ENCODE measurements at regions not wholly inside any gene's neighbourhood (a gene's known extent, or its start where the extent isn't known, plus 50 kb on each side); places are given as distances from the start of the nearest gene placed in this dataset.
"Not testable (repeated sequence)": the region's sequence is repeated elsewhere in the genome, so short reads cannot be mapped to it uniquely, and the experiment has no call there.

DNA sequence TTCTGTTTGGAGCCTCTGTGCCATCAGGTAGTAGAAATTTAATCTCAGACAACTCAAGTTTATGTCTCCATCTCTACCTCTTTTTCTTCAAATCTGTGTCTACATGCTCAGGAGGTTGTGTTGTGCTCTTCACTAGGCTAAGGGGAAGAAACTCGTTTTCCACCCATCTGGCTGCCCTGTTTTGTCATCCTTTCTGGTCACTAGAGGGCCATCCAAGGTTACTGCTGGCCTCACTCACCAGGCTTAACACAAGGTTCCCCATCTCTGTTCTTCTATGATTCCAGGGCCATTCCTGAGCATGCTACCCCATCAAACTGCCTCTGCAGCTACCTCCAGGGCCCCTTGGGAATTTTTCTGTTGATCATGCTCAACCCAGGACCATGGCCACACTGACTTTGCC lies 213.3 kb upstream of the FBXL7 start:
- in situ Hi-C loops (cut with HindIII; ENCODE audit: low pct_unique_long_range_greater_than_20kb, low sequenced_read_pairs), result no loop called here
- DNase-seq (ENCODE audit: low read depth), result no peak

DNA sequence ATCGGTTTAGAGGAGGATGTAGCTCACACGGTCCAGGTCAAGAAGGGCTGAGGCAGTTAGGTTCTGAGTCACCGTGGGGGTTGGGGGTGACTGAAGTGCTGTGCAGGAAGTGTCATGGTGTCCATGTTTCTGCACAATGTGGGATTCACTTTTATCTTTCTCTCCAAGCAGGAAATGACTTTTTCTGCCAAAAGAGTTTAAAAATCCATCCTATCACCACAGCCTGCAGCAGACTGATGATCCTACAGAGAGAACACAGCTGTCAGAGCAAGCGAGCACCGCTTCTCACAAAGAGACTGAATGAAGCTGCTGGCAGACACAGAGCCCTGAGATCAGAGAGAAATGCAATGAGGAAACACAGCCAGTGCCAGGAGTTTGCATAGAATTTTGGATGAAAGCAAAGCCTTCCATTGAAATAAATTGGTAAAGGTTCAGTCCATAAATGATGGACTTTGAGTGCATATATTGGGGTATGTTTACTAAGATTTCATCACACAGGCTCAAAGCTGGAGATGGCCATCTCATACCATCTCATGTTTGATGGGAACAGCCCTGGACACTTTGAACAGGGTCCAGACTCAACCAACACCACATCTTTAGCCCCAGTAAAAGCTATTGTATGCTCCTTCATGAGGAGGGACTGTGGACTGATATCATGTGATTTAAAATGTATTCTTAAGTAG lies 213.9 kb upstream of the FBXL7 start:
- in situ Hi-C loops (cut with HindIII; ENCODE audit: low pct_unique_long_range_greater_than_20kb, low sequenced_read_pairs), result no loop called here
- no peak for DNase-seq (ENCODE audit: low read depth)

DNA sequence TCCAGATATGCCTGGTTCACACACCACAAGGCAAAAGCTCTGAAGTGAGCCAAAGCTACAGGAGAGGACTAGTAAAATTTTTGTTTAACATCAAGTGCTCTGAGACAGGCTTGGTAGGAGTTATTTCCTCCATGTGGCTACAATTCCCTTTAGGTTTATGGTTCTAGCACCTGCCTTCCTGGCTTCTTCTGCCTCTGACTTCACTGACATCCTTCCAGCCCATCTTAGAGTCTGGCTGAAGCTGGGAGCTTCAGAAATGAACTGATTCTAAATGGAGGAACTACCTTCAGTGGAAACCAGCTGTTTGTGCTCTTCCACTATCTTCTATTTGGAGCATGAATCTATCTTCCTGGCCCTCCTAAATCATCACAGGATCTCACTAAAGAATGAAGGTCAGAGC lies 215.3 kb upstream of the FBXL7 start:
- in situ Hi-C loops (cut with HindIII; ENCODE audit: low pct_unique_long_range_greater_than_20kb, low sequenced_read_pairs), result no loop called here
- DNase-seq (ENCODE audit: low read depth), result no peak

DNA sequence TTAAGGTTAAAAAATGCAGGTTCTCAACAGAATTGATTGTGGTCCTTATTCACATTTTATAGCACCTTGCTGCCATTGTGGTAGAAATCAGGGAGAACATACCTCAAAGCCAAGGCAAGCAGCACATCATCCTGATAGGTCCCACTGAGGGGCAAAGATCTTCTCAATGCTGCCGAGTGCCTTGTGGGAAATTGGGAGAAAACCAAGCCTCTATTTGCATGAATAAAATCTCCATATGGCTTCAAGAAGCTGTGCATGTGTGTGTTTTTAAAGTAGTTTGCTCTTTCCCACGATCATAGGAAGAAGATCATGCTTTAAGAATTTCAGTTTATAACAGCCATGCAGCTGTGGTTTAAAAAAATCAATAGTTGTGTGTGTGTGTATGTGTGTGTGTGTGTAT lies 216.9 kb upstream of the FBXL7 start:
- in situ Hi-C loops (cut with HindIII; ENCODE audit: low pct_unique_long_range_greater_than_20kb, low sequenced_read_pairs), result no loop called here
- DNase-seq (ENCODE audit: low read depth), result no peak

DNA sequence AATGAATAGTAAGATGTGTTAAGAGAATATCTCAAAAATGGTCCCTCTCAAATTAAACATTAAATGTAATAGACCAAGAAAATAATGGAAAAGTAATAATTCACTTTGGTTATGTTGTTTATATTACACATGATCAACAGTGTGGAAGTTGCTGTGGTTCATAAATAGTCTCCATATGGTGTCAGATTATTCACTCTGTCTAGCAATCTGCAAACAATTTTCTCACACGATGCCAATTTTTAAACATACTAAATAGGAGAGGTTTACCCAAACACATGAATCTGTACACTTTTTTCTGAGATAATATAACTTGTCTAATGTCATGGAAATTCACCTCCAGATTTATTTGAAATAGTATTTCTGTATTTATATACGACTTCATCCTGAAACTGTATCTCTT lies 217.4 kb upstream of the FBXL7 start:
- in situ Hi-C loops (cut with HindIII; ENCODE audit: low pct_unique_long_range_greater_than_20kb, low sequenced_read_pairs), result no loop called here
- DNase-seq (ENCODE audit: low read depth), result no peak

DNA sequence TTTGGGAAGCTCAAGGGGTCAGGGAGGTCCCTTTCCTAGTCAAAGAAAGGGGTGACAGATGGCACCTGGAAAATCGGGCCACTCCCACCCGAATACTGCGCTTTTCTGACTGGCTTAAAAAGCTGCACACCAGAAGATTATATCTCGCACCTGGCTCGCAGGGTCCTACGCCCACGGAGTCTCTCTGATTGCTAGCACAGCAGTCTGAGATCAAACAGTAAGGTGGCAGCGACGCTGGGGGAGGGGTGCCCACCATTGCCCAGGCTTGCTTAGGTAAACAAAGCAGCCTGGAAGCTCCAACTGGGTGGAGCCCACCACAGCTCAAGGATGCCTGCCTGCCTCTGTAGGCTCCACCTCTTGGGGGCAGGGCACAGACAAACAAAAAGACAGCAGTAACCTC lies 228.4 kb upstream of the FBXL7 start:
- in situ Hi-C loops (cut with HindIII; ENCODE audit: low pct_unique_long_range_greater_than_20kb, low sequenced_read_pairs); DNase-seq (ENCODE audit: low read depth): not testable (repeated sequence)

DNA sequence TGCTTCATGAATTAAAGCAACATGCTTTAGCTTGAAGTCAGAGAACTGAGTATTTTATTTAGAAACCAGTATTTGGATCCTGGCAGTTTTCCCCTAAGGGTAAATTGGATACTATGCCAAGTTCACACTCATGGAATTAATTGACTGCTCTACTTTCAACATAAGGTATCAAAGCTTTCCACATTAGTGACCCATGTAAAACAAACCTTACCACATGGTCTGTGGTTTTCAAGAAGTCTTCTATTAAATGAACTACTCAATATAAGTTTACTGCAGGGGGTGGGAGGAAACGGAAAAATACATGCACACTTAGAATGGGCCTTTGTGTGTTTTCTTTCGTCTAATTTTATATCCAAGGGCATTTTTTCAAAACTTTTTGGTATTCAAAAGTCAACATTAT lies 232.0 kb upstream of the FBXL7 start:
- in situ Hi-C loops (cut with HindIII; ENCODE audit: low pct_unique_long_range_greater_than_20kb, low sequenced_read_pairs), result no loop called here
- no peak for DNase-seq (ENCODE audit: low read depth)

DNA sequence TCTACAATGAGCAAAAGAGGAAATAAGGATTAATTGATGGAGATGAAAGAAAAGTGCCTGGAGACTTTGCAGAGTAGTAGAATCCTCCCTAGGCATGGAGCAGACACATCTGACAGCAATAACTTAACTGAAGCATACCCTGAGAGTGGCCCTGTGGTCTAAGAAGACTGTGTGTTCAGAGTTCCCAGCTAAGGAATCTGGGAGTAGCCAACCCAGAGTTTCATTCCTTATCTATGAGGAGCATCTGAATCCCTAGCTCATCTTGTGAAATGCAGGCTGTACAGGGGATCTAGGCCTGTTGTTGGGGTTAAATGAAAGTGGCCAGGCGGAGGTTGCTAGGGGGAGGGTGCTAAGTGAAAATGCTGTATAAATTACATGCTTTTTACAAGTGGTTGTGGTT lies 233.1 kb upstream of the FBXL7 start:
- in situ Hi-C loops (cut with HindIII; ENCODE audit: low pct_unique_long_range_greater_than_20kb, low sequenced_read_pairs), result no loop called here
- no peak for DNase-seq (ENCODE audit: low read depth)

DNA sequence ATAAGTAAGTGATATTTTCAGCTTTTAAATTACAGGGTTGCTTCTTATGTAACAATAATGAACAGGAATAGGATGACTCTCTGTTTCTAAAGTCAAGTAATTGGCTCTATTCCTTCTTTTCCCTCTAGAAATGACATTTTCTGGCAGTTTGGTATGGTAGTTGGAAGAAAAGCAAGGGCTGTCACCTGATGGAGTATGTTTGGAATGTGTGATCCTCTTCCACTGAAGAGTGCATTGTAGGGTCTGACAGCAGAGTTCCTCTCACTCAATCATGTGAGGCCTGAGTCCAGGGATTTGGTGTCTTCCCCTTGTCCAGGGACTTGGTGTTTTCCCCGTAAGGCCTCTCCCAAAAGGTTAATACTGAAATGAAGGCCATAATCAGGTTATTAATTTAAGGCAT lies 233.8 kb upstream of the FBXL7 start:
- DNase-seq (ENCODE audit: low read depth), result no peak
- in situ Hi-C loops (cut with HindIII; ENCODE audit: low pct_unique_long_range_greater_than_20kb, low sequenced_read_pairs), result no loop called here

DNA sequence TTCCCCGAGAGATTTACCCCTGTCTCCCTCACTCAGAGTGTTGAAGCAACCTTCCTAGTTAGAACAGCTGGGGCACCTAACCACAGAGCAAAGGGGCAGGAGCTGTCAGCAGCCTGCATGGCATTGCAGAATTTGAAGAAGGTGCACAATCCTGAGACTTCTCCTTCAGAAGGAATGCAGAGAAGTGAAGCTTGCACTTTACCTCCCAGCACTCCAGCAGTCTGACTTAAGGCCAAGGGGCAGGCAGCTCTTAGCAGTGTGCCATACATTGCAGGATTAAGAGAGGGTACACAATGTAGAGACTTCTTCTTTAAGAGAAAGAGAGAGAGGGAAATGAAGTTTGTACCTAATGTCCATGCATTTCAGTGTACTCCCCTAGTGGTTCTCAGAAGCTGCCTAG lies 236.0 kb upstream of the FBXL7 start:
- in situ Hi-C loops (cut with HindIII; ENCODE audit: low pct_unique_long_range_greater_than_20kb, low sequenced_read_pairs), result no loop called here
- no peak for DNase-seq (ENCODE audit: low read depth)

DNA sequence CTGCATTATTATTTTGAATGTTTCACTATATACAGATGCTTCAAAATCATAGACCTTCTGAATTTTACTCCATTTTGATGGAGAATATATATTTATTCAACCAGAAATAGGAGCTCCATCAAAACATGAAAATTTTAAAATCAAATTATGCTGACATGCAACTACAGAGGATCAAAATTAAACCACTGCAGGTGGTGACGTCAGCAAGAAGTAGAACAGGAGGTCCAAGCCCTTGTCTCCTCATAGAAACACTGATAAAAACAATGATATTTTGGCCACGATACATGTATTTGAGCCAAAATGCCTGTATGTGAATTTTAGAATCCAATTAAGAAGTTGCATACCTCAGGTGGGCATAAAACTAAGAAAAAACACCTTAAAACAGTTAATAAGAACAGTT lies 236.6 kb upstream of the FBXL7 start:
- no peak for DNase-seq (ENCODE audit: low read depth)
- in situ Hi-C loops (cut with HindIII; ENCODE audit: low pct_unique_long_range_greater_than_20kb, low sequenced_read_pairs), result no loop called here

DNA sequence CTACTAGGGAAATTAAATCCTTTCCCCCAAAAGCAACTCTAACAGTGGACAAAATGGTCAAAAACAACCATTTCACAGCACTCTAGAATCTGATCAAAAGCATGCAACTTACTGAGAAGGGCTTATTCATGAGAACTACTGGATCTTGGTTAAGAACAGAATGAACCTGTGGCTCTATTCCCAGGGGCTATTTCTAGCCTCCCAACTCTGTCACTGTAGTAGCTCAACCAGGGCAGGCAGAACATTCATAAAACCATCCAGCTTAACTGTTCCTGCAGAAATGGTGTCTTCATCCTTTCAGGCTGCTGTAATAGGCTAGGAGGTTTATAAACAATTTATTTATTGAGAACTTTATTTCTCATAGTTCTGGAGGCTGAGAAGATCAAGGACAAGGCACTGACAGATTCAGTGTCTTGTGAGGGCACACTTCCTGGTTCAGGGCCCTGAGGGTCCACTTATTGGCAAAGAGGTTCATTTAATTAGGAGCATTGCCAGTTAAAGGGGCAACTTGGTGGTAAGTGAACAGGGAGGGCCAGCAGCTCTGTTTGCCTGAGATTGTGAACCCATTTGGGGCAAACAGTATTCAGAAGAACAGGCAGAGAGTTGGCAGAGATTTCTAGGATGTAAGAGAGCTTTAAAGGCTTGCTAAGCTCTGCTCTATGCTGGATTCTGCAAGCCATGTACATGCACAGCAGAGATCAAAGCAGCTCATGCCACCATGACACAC lies 238.5 kb upstream of the FBXL7 start:
- in situ Hi-C loops (cut with HindIII; ENCODE audit: low pct_unique_long_range_greater_than_20kb, low sequenced_read_pairs), result no loop called here
- no peak for DNase-seq (ENCODE audit: low read depth)

DNA sequence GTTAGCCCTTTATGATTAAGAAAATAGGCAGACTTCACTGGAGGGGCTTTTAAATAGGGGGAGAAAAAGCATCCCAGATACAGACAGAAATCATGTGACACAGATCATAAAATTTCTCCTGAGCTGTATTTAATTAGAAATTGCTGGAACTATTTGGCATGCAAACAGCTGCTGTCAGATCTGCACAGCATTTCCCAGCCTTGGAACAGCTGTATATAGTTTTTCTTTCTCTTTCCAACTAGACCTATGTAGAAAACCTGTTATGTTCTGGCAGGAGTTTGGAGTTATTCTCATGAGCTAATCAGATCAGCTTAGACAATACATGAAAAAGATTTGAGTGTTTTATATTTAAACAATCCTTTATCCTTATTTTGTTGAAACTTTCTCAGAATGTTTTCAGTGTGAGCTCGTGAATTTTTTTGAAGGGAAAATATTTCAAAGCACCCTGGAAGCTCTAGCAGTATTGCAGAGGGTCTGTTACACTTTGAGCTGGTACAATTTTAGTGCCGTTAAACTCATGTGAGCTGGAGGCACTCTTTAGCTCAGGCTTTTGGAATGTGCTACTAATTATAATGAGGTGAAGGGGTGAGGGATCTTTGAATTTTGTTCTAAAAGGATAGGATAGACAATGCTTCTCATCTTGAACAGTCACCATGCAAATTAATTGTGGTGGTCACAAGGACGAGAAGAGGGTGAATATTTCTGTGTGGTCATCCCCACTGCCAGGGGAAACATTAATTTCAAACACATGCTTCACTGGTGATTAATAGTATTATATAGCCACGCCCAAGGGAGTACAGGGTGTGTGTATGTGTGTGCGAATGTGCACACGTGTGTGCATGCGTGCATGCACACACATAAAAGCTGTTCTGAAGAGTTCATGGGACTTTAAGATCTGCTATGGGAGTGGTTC lies 239.4 kb upstream of the FBXL7 start:
- DNase-seq (ENCODE audit: low read depth), result no peak
- in situ Hi-C loops (cut with HindIII; ENCODE audit: low pct_unique_long_range_greater_than_20kb, low sequenced_read_pairs), result no loop called here

DNA sequence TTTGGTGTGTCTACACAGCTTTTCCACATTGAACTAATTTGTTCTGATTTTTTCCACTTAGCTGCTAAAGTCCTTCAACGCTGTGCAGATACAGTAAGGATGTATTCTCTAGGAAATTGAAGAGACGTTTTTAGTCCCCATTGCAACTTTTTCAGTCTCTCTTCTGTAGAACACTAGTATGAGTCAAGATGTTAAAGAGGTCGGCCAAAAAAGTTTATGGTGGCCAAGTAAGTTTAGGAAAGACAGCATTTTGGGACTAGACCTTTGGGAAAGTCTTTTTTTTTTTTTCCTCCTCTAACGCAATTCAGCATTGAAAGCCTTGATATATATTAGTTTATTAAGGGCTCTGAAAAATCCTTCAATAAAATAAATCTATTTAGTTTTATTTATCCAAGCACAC lies 243.5 kb upstream of the FBXL7 start:
- DNase-seq (ENCODE audit: low read depth), result no peak
- in situ Hi-C loops (cut with HindIII; ENCODE audit: low pct_unique_long_range_greater_than_20kb, low sequenced_read_pairs), result no loop called here

DNA sequence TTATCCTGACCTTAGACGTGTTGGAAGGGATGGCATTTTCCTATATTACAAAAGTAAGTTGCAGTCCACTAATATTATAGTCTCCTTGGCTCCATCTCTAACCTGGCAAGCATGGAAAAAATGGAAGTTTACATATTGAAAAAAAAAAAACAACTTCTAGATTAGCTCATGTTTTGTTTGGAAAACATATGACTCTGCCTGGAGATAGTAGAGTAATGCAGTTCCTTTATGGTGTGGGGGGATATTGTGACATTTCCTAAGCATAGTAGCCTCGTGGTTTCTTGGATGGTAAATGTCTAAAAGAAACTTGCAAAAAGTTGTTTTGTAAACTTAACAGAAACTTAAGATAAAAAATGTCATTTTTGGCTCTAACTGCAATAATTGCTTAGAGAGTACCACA lies 244.4 kb upstream of the FBXL7 start:
- in situ Hi-C loops (cut with HindIII; ENCODE audit: low pct_unique_long_range_greater_than_20kb, low sequenced_read_pairs), result no loop called here
- no peak for DNase-seq (ENCODE audit: low read depth)

DNA sequence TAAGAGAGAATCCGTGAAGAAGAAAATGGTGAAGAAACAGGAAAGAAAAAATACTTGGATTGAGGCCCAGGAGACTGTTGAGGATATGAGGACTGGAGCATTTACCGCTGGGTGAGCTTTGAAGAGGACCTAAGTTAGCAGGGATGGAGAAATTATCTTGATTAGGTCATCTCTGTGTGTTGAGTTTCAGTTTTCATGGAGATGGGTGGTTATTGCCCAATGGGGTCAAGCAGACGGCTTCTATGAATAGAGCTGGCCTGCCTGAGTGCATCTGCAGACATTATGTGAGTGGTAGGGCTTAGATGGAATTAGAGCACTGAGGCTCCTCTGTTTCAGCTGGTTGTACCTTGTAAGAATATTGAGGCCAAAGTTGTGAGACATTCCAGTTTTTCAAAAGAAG lies 245.4 kb upstream of the FBXL7 start:
- DNase-seq (ENCODE audit: low read depth), result no peak

DNA sequence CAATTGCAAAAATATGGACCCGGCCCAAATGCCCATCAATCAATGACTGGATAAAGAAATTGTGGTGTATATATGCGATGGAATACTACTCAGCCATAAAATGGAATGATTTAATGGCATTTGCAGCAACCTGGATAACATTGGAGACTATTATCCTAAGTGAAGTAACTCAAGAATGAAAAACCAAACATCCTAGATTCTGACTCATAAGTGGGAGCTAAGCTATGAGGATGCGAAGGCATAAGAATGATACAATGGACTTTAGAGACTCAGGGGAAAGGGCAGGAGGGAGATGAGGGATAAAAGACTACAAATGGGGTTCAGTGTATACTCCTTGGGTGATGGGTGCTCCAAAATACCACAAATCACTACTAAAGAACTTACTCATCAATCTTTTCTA lies 247.6 kb upstream of the FBXL7 start:
- in situ Hi-C loops (cut with HindIII; ENCODE audit: low pct_unique_long_range_greater_than_20kb, low sequenced_read_pairs), result no loop called here
- DNase-seq (ENCODE audit: low read depth), result no peak

More for the DNA sequence above, 245.4 kb upstream of the FBXL7 start:
- in situ Hi-C loops (cut with HindIII; ENCODE audit: low pct_unique_long_range_greater_than_20kb, low sequenced_read_pairs), result no loop called here

DNA sequence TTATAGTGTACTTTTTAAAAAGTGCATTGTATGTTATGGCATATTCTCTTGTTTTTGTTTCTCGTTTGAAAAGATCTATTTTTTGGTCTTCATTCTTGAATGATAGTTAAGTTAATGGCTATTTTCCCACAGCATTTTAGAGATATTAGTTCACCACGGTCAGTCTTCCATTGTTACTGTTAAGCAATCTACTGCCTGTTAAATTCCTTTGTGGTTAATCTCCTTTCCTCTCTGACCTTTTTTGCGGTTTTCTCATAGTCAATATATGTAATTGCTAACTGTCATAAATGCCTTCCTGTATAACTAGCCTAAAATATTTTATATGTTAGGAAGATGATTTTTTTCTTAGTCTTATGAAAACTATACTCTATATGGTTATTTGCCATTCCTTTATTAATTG lies 250.8 kb upstream of the FBXL7 start:
- in situ Hi-C loops (cut with HindIII; ENCODE audit: low pct_unique_long_range_greater_than_20kb, low sequenced_read_pairs), result no loop called here
- DNase-seq (ENCODE audit: low read depth), result no peak

DNA sequence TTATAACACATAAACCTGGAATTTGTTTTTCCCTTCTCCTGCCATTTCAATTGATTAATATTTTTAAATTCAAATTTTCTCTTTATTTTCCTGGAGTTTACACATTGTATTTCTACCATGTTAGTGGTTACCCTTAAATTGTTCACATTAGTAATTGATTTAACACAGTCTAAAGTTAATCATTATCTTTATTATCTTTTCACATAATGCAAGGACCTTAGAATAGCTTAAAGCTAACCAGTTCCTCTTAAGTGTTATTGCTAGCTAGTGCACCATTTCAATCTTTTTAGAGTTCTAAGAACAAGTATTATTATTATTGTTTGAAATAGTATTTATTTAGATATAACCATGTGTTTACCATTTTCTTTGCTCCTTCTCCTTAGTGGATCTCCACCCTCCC lies 251.2 kb upstream of the FBXL7 start:
- in situ Hi-C loops (cut with HindIII; ENCODE audit: low pct_unique_long_range_greater_than_20kb, low sequenced_read_pairs), result no loop called here
- no peak for DNase-seq (ENCODE audit: low read depth)

Data from Caki2 (cell line).